Lower leg skin (tissue), 3 donors: ENCODE measurements at regions not wholly inside any gene's neighbourhood (a gene's known extent, or its start where the extent isn't known, plus 50 kb on each side); places are given as distances from the start of the nearest gene placed in this dataset.

Experiments
- POLR2A ChIP-seq, 2 donors: fragments of 450-650 bp; IDR thresholded peaks; one replicate each; pipeline ENCODE4 v1.6.1; 2016 to 2017; ENCODE audit warnings: antibody characterized with exemption in 2 of 2, mild to moderate bottlenecking in 1 of 2, moderate library complexity in 1 of 2
- TF ChIP-seq, protein P1 (sequence below), 3 donors: fragments of 450-650 bp; IDR thresholded peaks; one replicate each; pipeline ENCODE4 v1.5.1; 2016; ENCODE audit warnings: antibody characterized with exemption in 3 of 3, mild to moderate bottlenecking in 3 of 3, moderate library complexity in 2 of 3

DNA sequence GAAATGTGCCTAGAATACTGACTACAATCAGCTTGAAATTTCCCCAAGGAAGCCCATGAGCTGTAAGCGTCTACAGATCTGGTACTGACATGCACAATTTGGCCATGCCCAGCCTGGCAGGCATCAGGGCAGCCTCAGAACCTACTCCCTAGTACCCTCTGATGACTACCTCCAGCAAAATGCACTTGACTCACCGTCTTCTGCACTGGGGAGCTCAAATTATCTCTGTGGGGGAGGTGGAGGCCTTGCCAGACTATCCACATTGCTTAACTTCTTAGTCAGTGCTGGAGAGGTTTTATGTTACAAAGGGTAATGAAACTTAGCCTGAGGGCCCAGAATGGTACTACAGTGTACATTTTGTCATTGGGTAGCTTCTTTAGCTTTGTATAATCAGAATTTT is 126.0 kb upstream of the ADGRF1 start:
- TF ChIP-seq, protein P1, sequence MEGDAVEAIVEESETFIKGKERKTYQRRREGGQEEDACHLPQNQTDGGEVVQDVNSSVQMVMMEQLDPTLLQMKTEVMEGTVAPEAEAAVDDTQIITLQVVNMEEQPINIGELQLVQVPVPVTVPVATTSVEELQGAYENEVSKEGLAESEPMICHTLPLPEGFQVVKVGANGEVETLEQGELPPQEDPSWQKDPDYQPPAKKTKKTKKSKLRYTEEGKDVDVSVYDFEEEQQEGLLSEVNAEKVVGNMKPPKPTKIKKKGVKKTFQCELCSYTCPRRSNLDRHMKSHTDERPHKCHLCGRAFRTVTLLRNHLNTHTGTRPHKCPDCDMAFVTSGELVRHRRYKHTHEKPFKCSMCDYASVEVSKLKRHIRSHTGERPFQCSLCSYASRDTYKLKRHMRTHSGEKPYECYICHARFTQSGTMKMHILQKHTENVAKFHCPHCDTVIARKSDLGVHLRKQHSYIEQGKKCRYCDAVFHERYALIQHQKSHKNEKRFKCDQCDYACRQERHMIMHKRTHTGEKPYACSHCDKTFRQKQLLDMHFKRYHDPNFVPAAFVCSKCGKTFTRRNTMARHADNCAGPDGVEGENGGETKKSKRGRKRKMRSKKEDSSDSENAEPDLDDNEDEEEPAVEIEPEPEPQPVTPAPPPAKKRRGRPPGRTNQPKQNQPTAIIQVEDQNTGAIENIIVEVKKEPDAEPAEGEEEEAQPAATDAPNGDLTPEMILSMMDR (IDR thresholded peaks at IDR 0.05): no peak
- TF ChIP-seq POLR2A (IDR thresholded peaks at IDR 0.05): no peak
